IPS DF 4.7 (cell line): ENCODE measurements at regions not wholly inside any gene's neighbourhood (a gene's known extent, or its start where the extent isn't known, plus 50 kb on each side); places are given as distances from the start of the nearest gene placed in this dataset.

Experiments used
- DNase-seq: peaks from one replicate; pipeline ENCODE4 v3.0.0-alpha.2; 2013; ENCODE audit warnings: low spot score; ENCODE audit errors: extremely low read depth

DNA sequence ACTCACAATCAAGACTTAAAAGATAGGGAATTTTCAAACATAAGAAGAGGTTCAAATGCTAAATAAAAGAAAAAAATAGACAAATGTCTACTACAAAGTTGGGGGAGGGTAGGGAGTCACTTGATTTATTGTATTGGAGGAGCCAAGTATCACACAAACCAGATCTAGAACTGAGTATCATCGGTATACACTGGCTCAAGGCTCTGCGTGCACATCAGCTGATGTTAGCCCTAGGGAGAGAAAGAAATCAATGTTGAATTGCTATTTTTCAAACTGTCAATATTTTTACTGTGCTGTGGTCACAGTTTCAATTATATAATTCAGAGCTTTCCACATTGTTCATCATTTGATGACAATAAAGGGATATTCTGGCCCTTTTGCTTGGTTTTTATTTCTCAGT, 54.9 kb upstream of the RXFP2 start:
- DNase-seq: no peak

DNA sequence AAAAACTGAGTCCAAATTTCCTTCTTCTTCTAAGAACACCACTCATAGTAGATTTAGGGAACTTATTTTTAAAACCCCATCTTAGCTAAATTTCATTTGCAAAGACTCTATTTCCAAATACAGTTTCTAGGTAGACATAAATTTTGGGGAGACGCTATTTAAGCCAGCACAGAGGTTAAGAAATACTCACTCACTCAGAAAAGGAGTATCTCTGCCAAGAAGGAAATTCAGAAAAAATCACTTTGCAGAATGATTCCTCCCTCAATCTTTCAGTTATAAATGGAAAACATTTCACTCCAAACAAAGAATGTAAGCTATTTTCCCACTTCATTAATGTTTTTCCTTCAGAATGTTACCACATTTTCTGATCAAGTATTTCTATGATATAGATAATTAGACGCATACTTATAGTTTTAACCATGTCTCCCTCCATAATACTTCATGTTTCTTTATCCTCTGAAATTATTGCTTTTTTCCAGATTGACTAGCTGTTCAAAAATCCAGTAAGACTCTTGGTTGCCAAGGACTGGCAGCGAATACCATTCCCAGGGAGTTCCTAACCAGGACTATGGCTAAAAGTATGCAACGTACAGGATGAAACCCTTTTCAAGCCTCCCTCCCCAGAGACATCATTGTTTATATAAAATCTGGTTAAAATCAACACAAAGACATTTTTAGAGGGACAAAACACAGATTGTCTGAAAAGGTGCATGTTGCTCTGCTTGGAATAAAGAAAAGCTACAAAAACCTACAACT, 52.5 kb upstream of the RXFP2 start:
- no peak for DNase-seq
